GM18907 (cell line): ENCODE measurements at regions not wholly inside any gene's neighbourhood (a gene's known extent, or its start where the extent isn't known, plus 50 kb on each side); places are given as distances from the start of the nearest gene placed in this dataset.

Experiments
- ATAC-seq: cut with Tn5 transposase; IDR thresholded peaks from one replicate; pipeline ENCODE4 v1.9.1; 2021; ENCODE audit warnings: mild to moderate bottlenecking, moderate library complexity; ENCODE audit not compliant: unreplicated experiment

GRCh38 chr2:43129676-43130547 is 96.5 kb downstream of the ZFP36L2 start:
- ATAC-seq, result no peak

- no peak for ATAC-seq
Measured at GRCh38 chr2:43128559-43128955, 97.8 kb downstream of the ZFP36L2 start.

- no peak for ATAC-seq
Measured at GRCh38 chr2:43127941-43128558, 98.4 kb downstream of the ZFP36L2 start.

- no peak for ATAC-seq
Measured at GRCh38 chr2:43127208-43127940, 99.0 kb downstream of the ZFP36L2 start.

- no peak for ATAC-seq
Measured at GRCh38 chr2:43126817-43127207, 99.6 kb downstream of the ZFP36L2 start.

- ATAC-seq, result no peak
Measured at GRCh38 chr2:43125090-43125998, 101.1 kb downstream of the ZFP36L2 start.

GRCh38 chr2:43124687-43125057 is 101.7 kb downstream of the ZFP36L2 start:
- ATAC-seq, result no peak

- no peak for ATAC-seq
Measured at GRCh38 chr2:43123981-43124686, 102.3 kb downstream of the ZFP36L2 start.

GRCh38 chr2:43123486-43123885 is 102.9 kb downstream of the ZFP36L2 start:
- ATAC-seq, result no peak

DNA sequence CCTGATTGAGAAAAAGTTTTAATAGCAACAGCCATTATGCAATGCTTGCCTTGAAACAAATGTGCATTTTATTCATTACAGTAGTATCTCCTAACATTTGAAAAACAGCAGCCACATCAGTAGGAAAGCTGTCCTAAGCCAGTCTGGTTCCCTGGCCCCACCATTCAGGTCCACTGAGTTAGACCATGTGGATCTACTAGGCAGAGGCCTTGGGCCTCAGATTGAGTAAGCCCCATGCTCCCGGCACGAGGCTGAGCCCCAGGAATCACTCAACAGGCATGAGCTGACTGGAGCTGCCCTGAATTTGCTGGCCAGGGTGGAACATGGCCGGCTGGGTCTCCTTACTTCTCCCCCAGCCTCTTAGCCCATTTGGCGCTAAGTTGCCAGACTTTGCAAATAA is 103.4 kb downstream of the ZFP36L2 start:
- no peak for ATAC-seq

DNA sequence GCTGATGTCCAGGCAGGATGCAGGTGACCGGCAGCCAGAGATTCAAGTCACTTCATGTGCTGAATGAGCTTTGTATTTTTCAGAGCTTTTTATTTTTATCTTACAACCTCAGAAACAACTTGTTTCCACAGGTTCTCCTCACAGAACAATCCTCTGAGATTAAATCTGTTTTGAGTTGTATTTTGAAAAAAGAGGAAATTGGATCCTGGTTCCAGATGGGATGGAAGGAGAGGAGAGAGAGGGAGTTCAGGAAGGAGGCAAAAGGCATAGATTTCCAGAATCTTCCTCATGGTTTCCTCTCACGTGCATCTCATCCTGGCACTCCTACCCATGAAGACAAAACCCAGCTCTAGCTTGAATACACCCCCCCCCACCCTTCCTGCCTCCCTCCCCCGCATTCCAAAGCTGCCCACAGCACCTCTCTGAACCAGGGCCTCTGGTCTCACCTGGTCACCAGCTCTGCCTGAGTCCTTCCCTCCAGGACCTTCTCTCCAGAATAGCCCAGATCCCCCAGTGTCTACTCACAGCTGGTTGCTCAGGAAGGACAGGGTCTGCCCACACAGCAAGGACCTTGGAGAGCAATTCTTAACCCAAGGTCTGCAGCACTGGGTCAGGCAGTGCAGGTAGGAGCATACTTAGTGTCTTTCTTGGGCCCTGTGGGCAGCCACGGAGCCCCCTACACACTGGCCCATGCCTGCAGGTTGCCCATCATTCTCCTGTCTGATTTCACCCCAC is 104.7 kb downstream of the ZFP36L2 start:
- no peak for ATAC-seq

GRCh38 chr2:43119303-43119702 is 107.1 kb downstream of the ZFP36L2 start:
- ATAC-seq, result no peak

DNA sequence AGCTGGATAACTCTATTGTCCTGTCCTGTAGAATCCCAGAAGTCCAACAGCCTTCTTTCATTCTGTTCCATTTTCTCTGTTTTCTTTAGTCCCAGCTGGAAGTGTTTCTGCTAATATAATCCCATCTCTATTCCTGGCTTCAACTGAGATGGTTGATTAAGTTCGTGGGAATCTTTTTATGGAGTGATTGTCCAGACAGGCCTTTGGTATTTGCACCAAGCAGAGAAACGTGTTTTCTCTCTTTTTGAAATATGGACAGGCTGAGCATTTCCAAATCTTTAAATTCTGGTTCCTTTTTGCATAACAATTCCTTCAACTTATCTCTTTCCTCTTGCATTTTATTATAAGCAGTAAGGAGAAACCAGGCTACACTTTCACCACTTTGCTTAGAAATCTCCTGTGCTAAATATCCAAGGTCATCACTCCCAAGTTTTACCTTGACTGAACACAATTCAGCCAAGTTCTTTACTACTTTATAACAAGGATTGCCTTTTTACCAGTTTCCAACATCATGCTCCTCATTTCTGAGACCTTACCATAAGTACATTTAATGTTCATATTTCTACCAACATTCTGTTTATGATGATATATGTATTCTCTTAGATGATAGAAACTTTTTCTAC is 108.8 kb downstream of the ZFP36L2 start:
- no peak for ATAC-seq

DNA sequence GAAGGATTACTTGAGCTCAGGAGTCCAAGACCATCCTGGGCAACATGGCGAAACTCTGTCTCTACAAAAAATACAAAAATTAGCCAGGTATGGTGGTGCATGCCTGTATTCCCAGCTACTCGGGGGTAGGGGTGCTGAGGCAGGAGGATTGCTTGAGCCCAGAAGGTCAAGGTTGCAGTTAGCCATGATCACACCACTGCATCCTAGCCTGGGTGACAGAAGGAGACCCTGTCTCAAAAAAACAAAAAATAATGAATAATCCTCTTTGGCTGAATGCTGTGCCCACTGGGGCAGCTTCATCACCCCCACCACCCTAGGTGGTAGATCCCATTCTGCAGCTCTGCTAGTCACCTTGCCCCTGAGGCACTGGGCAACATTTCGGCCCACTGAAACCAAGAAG is 109.4 kb downstream of the ZFP36L2 start:
- ATAC-seq, result no peak

DNA sequence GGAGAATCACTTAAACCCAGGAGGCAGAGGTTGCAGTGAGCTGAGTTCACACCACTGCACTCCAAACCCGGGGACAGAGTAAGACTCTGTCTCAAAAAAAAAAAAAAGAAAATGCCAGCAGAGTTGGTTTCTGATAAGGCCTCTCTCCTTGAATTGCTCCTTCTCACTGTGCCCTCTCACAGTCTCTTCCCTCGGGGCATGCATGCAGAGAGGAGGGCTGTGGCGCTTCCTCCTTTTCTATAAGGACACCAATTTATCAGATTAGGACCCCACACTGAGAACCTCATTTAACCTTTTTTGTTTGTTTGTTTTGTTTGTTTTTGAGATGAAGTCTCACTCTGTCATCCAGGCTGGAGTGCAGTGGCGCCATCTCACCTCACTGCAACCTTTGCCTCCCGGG is 110.5 kb downstream of the ZFP36L2 start:
- no peak for ATAC-seq

GRCh38 chr2:43114210-43114609 is 112.2 kb downstream of the ZFP36L2 start:
- no peak for ATAC-seq

DNA sequence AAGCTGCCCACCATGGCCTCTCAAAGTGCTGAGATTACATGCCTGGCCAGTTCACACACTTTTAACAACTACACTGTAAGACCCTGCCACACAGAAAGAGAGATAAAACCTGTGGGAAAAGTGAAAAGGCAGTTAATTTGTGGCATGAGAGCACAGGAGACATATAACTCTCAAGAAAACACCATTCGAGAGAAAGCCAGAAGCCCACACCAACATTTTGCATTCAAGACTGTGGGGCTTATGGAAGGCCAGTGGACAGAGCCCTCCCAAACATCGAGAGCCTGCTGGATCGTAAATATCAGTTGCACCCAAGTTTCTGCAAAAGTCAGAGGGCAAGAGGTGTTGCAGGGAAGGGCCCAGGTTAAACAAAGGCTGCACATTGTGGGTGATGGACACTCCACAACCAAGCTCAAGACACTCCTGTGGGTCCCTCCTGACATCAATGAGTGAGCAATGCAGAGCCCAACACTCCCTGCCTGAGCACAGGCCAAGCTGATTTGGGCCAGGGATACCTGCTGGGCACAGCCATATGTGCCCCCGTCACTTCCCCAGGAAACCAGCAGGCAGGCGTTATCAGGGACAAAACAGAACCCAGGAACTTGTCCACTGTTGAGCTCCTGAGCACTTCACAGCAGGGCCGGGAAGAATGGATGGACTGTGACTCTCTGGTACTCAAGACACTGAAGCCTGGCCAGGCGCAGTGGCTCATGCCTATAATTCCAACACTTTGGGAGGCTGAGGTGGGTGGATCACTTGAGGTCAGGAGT is 114.4 kb downstream of the ZFP36L2 start:
- ATAC-seq, result no peak

GRCh38 chr2:43110442-43110871 is 115.9 kb downstream of the ZFP36L2 start:
- ATAC-seq, result no peak
